Nephron (organoid): ENCODE measurements at regions not wholly inside any gene's neighbourhood (a gene's known extent, or its start where the extent isn't known, plus 50 kb on each side); places are given as distances from the start of the nearest gene placed in this dataset.

ENCODE experiments used
- H3K27ac Mint-ChIP-seq, 3 experiments: 2 replicates each; pipeline ENCODE4 v1.8.0; 2020; ENCODE audit warnings: mixed read lengths in 3 of 3, mild to moderate bottlenecking in 2 of 3, moderate library complexity in 1 of 3
- H3K27me3 Mint-ChIP-seq: 2 replicates; pipeline ENCODE4 v1.8.0; 2021; ENCODE audit warnings: low read depth, mild to moderate bottlenecking, moderate library complexity, mixed read lengths
- H3K36me3 Mint-ChIP-seq: 2 replicates; pipeline ENCODE4 v1.8.0; 2020; ENCODE audit warnings: low read depth, mixed read lengths
- H3K4me1 Mint-ChIP-seq: 2 replicates; pipeline ENCODE4 v1.8.0; 2020; ENCODE audit warnings: mixed read lengths
- H3K4me3 Mint-ChIP-seq, 3 experiments: 2 replicates each; pipeline ENCODE4 v1.8.0; 2020; ENCODE audit warnings: mild to moderate bottlenecking in 3 of 3, mixed read lengths in 3 of 3, moderate library complexity in 2 of 3
- H3K9me3 Mint-ChIP-seq: 2 replicates; pipeline ENCODE4 v1.8.0; 2020; ENCODE audit warnings: mixed read lengths
- CTCF ChIP-seq, 3 experiments: fragments of 200-600 bp; sonication (generic); IDR thresholded peaks; one replicate each; pipeline ENCODE4 v1.5.0; 2021; ENCODE audit warnings: antibody characterized with exemption in 3 of 3; ENCODE audit not compliant: unreplicated experiment in 3 of 3

GRCh38 chr13:87129602-87130300, 541.4 kb upstream of the SLITRK5 start:
- Mint-ChIP-seq H3K36me3 (no peaks in the 10 kb centered on the region), H3K4me3 (no peak overlapping the region), H3K4me1 (no peaks in the 10 kb centered on the region), H3K27me3 (no peaks in the 10 kb centered on the region), H3K27ac (no peak overlapping the region), H3K9me3 (no peaks in the 10 kb centered on the region)
- no peak for TF ChIP-seq CTCF (IDR thresholded peaks at IDR 0.05; ENCODE audit: unreplicated experiment in 3 of 3)

- Mint-ChIP-seq H3K4me3 (no peak overlapping the region), H3K9me3 (no peaks in the 10 kb centered on the region), H3K36me3 (no peaks in the 10 kb centered on the region), H3K27me3 (no peaks in the 10 kb centered on the region), H3K4me1 (no peaks in the 10 kb centered on the region), H3K27ac (no peak overlapping the region)
- TF ChIP-seq CTCF (IDR thresholded peaks at IDR 0.05; ENCODE audit: unreplicated experiment in 3 of 3), result no peak
These were observed 540.7 kb upstream of the SLITRK5 start for GRCh38 chr13:87130423-87130822.

GRCh38 chr13:87131611-87132010, 539.6 kb upstream of the SLITRK5 start:
- H3K9me3 Mint-ChIP-seq, result no peaks in the 10 kb centered on the region
- no peak for TF ChIP-seq CTCF (IDR thresholded peaks at IDR 0.05; ENCODE audit: unreplicated experiment in 3 of 3)
- H3K4me3 Mint-ChIP-seq, result no peak overlapping the region
- no peaks in the 10 kb centered on the region for H3K27me3 Mint-ChIP-seq
- no peaks in the 10 kb centered on the region for H3K36me3 Mint-ChIP-seq
- H3K27ac Mint-ChIP-seq, result no peak overlapping the region
- H3K4me1 Mint-ChIP-seq, result no peaks in the 10 kb centered on the region

- Mint-ChIP-seq H3K4me3 (no peak overlapping the region), H3K27me3 (no peaks in the 10 kb centered on the region), H3K27ac (no peak overlapping the region), H3K4me1 (no peaks in the 10 kb centered on the region), H3K36me3 (no peaks in the 10 kb centered on the region), H3K9me3 (no peaks in the 10 kb centered on the region)
- TF ChIP-seq CTCF (IDR thresholded peaks at IDR 0.05; ENCODE audit: unreplicated experiment in 3 of 3), result no peak
These were observed 532.3 kb upstream of the SLITRK5 start for GRCh38 chr13:87138866-87139265.

GRCh38 chr13:87147076-87147475, 524.1 kb upstream of the SLITRK5 start:
- no peak overlapping the region for H3K27ac Mint-ChIP-seq
- H3K9me3 Mint-ChIP-seq, result no peaks in the 10 kb centered on the region
- no peaks in the 10 kb centered on the region for H3K36me3 Mint-ChIP-seq
- H3K27me3 Mint-ChIP-seq, result no peaks in the 10 kb centered on the region
- no peaks in the 10 kb centered on the region for H3K4me1 Mint-ChIP-seq
- H3K4me3 Mint-ChIP-seq, result no peak overlapping the region
- TF ChIP-seq CTCF (IDR thresholded peaks at IDR 0.05; ENCODE audit: unreplicated experiment in 3 of 3), result no peak

- H3K27ac Mint-ChIP-seq, result no peak overlapping the region
- H3K36me3 Mint-ChIP-seq, result no peaks in the 10 kb centered on the region
- no peaks in the 10 kb centered on the region for H3K27me3 Mint-ChIP-seq
- peaks cover 7% of the 10 kb centered on the region for H3K9me3 Mint-ChIP-seq
- no peak for TF ChIP-seq CTCF (IDR thresholded peaks at IDR 0.05; ENCODE audit: unreplicated experiment in 3 of 3)
- H3K4me3 Mint-ChIP-seq, result no peak overlapping the region
- H3K4me1 Mint-ChIP-seq, result no peaks in the 10 kb centered on the region
These were observed 517.8 kb upstream of the SLITRK5 start for GRCh38 chr13:87153371-87153770.
